Aorta (tissue), 5 donors: ENCODE measurements at regions not wholly inside any gene's neighbourhood (a gene's known extent, or its start where the extent isn't known, plus 50 kb on each side); places are given as distances from the start of the nearest gene placed in this dataset.
A peak's percentile ranks its signal among the peaks of the same experiment; 100 is the strongest.
"Not testable (repeated sequence)": the region's sequence is repeated elsewhere in the genome, so short reads cannot be mapped to it uniquely, and the experiment has no call there.

Source experiments
- ATAC-seq: fragments of 200-7000 bp; cut with Tn5 transposase; one replicate; pipeline ENCODE4 v1.9.1; 2022; ENCODE audit warnings: moderate library complexity; ENCODE audit not compliant: low FRiP score
- DNase-seq, 2 donors: peaks; one replicate each; pipeline ENCODE4 v3.0.0-alpha.2; 2020
- H3K27ac ChIP-seq, 2 donors: one replicate each; pipeline ENCODE4 v1.5.1; 2013; ENCODE audit warnings: low read length in 2 of 2, mild to moderate bottlenecking in 2 of 2, moderate library complexity in 2 of 2, control low read depth in 1 of 2, inconsistent platforms in 1 of 2, low read depth in 1 of 2
- H3K27me3 ChIP-seq, 2 donors: one replicate each; pipeline ENCODE4 v1.6.1; 2013; ENCODE audit warnings: control low read depth in 1 of 2, low read length in 1 of 2, mild to moderate bottlenecking in 1 of 2, moderate library complexity in 1 of 2; ENCODE audit not compliant: insufficient read depth in 2 of 2, control insufficient read depth in 1 of 2
- H3K36me3 ChIP-seq, 2 donors: one replicate each; pipeline ENCODE4 v1.6.1; 2013; ENCODE audit warnings: control low read depth in 1 of 2, low read length in 1 of 2, mild to moderate bottlenecking in 1 of 2; ENCODE audit not compliant: insufficient read depth in 2 of 2, control insufficient read depth in 1 of 2
- H3K4me1 ChIP-seq, 2 donors: one replicate each; pipeline ENCODE4 v1.6.1; 2013; ENCODE audit warnings: low read length in 2 of 2, control low read depth in 1 of 2, mild to moderate bottlenecking in 1 of 2, moderate library complexity in 1 of 2; ENCODE audit not compliant: insufficient read depth in 2 of 2, control insufficient read depth in 1 of 2
- H3K4me3 ChIP-seq, 2 donors: one replicate each; pipeline ENCODE4 v1.5.1; 2013; ENCODE audit warnings: low read length in 2 of 2, control low read depth in 1 of 2, mild to moderate bottlenecking in 1 of 2
- H3K9me3 ChIP-seq: one replicate; pipeline ENCODE4 v1.6.1; 2013; ENCODE audit warnings: mild to moderate bottlenecking, low read length; ENCODE audit not compliant: control insufficient read depth
- WGBS, 2 donors: extraction: QIAGEN DNeasy Blood & Tissue Kit; methylation state at CpG; one replicate each; pipeline ENCODE4 v1.1.7; 2013; 5-methylcytosine and 5-hydroxymethylcytosine counted together
- intact Hi-C, 2 donors: fragments of 100-400 bp; cut with DNase I; formaldehyde crosslinking; loops; one replicate each; pipeline versions ENCODE4 v1.14.2 to v1.15.0; 2022
- donor health status: healthy with polysubstance abuse.
- donor health status: Bipolar disorder and iron deficiency.
- donor health status: DM: no; HTN: no; CAD: no.
- donor health status: DM: no; HTN: no; CAD: no.
- donor health status: DM: yes; HTN: yes; CAD: no.

GRCh38 chr7:153541903-153542302, 510.3 kb upstream of the DPP6 start:
- Histone ChIP-seq H3K36me3 (no peaks in the 10 kb centered on the region), H3K4me3 (no peak overlapping the region), H3K27me3 (no peaks in the 10 kb centered on the region), H3K4me1 (no peaks in the 10 kb centered on the region), H3K27ac (no peak overlapping the region), H3K9me3 (no peaks in the 10 kb centered on the region)
- WGBS, 2 donors, result 73 to 80% methylated on average over 2 of the region's 2 CpGs
- DNase-seq (no peak), ATAC-seq (no peak)
- intact Hi-C loops, result no loop called here

GRCh38 chr7:153543232-153543631, 509.0 kb upstream of the DPP6 start:
- Histone ChIP-seq H3K4me3 (no peak overlapping the region), H3K27ac (no peak overlapping the region), H3K27me3 (no peaks in the 10 kb centered on the region), H3K36me3 (no peaks in the 10 kb centered on the region), H3K4me1 (no peaks in the 10 kb centered on the region), H3K9me3 (no peaks in the 10 kb centered on the region)
- DNase-seq (no peak), ATAC-seq (no peak)
- intact Hi-C loops, result no loop called here
- 80 to 86% methylated on average over 5 of the region's 5 CpGs for WGBS, 2 donors

- no peaks in the 10 kb centered on the region for H3K27me3 ChIP-seq
- ATAC-seq, result no peak
- DNase-seq, result no peak
Observed at GRCh38 chr7:153550173-153550572, 502.0 kb upstream of the DPP6 start.

GRCh38 chr7:153564391-153564790, 487.8 kb upstream of the DPP6 start:
- H3K4me1 ChIP-seq, result no peaks in the 10 kb centered on the region
- H3K36me3 ChIP-seq, result no peaks in the 10 kb centered on the region
- 61 to 66% methylated on average over 6 of the region's 6 CpGs for WGBS, 2 donors
- peaks cover 0 to 3% of the 10 kb centered on the region in 2 donors for H3K27me3 ChIP-seq
- H3K9me3 ChIP-seq, result no peaks in the 10 kb centered on the region
- DNase-seq (no peak), ATAC-seq (no peak)
- no peak overlapping the region for H3K4me3 ChIP-seq
- intact Hi-C loops, result no loop called here
- no peak overlapping the region for H3K27ac ChIP-seq

More at GRCh38 chr7:153550173-153550572, 502.0 kb upstream of the DPP6 start:
- WGBS, 2 donors, result 32 to 65% methylated on average over 1 of the region's 1 CpG
- no peaks in the 10 kb centered on the region for H3K4me1 ChIP-seq
- H3K36me3 ChIP-seq, result no peaks in the 10 kb centered on the region
- H3K4me3 ChIP-seq, result no peak overlapping the region
- no peaks in the 10 kb centered on the region for H3K9me3 ChIP-seq
- intact Hi-C loops, result no loop called here
- H3K27ac ChIP-seq, result no peak overlapping the region

DNA sequence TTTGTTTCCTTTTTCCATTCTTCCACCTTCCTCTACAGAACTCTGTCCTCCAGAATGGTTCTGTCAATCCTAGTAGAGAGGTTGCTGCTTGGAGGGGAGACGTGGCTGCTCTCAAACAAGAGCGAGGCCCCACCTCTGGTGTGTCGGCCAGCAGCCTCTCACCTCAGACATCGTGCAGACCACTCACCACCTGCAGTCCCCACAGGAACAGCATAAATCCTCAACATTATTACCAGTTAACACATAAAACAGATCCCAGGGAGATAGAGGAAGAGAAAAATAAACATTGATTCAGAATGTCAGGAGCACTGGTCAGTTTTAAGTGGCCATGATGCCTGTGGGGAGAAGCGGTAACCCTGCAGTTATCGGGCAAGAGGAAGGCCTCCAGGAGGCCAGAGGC, 485.9 kb upstream of the DPP6 start:
- Histone ChIP-seq H3K4me3 (no peak overlapping the region), H3K27me3 (peaks cover 0 to 3% of the 10 kb centered on the region in 2 donors), H3K27ac (no peak overlapping the region), H3K4me1 (no peaks in the 10 kb centered on the region), H3K36me3 (no peaks in the 10 kb centered on the region), H3K9me3 (no peaks in the 10 kb centered on the region)
- ATAC-seq, result no peak
- 72 to 73% methylated on average over 6 of the region's 6 CpGs for WGBS, 2 donors
- intact Hi-C loops, result no loop called here
- no peak for DNase-seq

DNA sequence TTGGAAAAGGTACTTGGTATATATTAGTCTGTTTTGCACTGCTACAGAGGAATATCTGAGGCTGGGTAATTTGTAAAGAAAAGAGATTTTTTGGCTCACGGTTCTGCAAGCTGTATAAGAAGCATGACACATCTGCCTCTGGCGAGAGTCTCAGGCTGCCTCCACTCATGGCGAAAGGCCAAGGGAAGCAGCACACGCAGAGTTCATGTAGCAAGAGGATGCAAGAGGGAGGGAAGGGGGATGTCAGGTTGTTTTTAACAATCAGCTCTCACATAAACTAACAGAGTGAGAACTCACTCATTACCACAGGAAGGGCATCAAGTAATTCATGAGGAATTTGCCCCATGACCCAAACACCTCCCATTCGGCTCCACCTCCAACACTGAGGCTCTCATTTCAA, 484.8 kb upstream of the DPP6 start:
- ATAC-seq, result peak; percentile 54
- intact Hi-C loops, result no loop called here

DNA sequence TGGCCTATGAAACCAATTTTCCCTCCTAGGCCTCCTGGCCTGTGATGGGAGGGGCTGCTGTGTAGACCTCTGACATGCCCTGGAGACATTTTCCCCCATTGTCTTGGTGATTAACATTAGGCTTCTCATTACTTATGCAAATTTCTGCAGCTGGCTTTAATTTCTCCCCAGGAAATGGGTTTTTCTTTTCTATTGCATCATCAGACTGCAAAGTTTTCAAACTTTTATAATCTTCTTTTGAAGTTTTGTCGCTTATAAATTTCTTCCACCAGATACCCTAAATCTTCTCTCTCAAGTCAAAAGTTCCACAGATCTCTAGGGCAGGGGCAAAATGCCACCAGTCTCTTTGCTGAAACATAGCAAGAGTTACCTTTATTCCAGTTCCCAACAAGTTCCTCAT, 482.7 kb upstream of the DPP6 start:
- intact Hi-C loops, H3K9me3 ChIP-seq, H3K27ac ChIP-seq, H3K4me1 ChIP-seq, ATAC-seq, H3K4me3 ChIP-seq, H3K36me3 ChIP-seq, H3K27me3 ChIP-seq, DNase-seq: not testable (repeated sequence)
- 40 to 81% methylated on average over 1 of the region's 1 CpG for WGBS, 2 donors

More for the DNA sequence above, 484.8 kb upstream of the DPP6 start:
- no peak overlapping the region for H3K4me3 ChIP-seq
- H3K36me3 ChIP-seq, result no peaks in the 10 kb centered on the region
- no peaks in the 10 kb centered on the region for H3K4me1 ChIP-seq
- WGBS, 2 donors, result 67 to 74% methylated on average over 5 of the region's 5 CpGs
- no peaks in the 10 kb centered on the region for H3K9me3 ChIP-seq
- H3K27ac ChIP-seq, result no peak overlapping the region
- DNase-seq, result no peak
- H3K27me3 ChIP-seq, result peaks cover 0 to 3% of the 10 kb centered on the region in 2 donors

GRCh38 chr7:153576096-153576495, 476.1 kb upstream of the DPP6 start:
- Histone ChIP-seq H3K27ac (no peak overlapping the region), H3K36me3 (no peaks in the 10 kb centered on the region), H3K9me3 (peaks cover 3% of the 10 kb centered on the region), H3K4me1 (no peaks in the 10 kb centered on the region), H3K27me3 (no peaks in the 10 kb centered on the region), H3K4me3 (no peak overlapping the region)
- intact Hi-C loops, result no loop called here
- ATAC-seq (no peak), DNase-seq (no peak)
- 85 to 95% methylated on average over 1 of the region's 1 CpG for WGBS, 2 donors

- H3K4me1 ChIP-seq, result no peaks in the 10 kb centered on the region
- no peak for DNase-seq
- no peak for ATAC-seq
- H3K27ac ChIP-seq, result no peak overlapping the region
- intact Hi-C loops, result no loop called here
- no peaks in the 10 kb centered on the region for H3K36me3 ChIP-seq
- H3K9me3 ChIP-seq, result peaks cover 4% of the 10 kb centered on the region
- WGBS, 2 donors, result 41 to 57% methylated on average over 3 of the region's 3 CpGs
- no peak overlapping the region for H3K4me3 ChIP-seq
- no peaks in the 10 kb centered on the region for H3K27me3 ChIP-seq
Observed at GRCh38 chr7:153581419-153581818, 470.8 kb upstream of the DPP6 start.
